ENCODE measurements at regions not wholly inside any gene's neighbourhood (a gene's known extent, or its start where the extent isn't known, plus 50 kb on each side); places are given as distances from the start of the nearest gene placed in this dataset.

DNA sequence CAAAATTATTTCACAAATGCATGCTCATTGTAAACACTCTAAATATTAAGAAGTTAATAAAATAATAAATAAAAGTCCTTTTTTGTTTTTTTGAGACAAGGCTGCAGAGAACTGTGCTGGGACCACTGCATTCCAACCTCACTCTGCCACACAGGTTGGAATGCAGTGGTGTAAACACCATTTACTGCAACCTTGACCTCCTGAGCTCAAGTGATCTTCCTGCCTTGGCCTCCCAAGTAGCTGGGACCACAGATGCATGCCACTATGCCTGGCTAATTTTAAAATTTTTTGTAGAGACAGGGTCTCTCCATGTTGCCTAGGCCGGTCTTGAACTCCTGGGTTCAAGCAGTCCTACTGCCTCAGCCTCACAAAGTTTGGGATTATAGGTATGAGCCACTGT is 578.4 kb downstream of the ZIC1 start:
- TF ChIP-seq POLR2AphosphoS2 (conservative IDR thresholded peaks at IDR 0.05; ENCODE audit: low read length) (no peak), POLR2A (IDR thresholded peaks at IDR 0.05; ENCODE audit: low read length) (no peak), ESRRA (IDR thresholded peaks at IDR 0.05; ENCODE audit: borderline replicate concordance, low read length) (no peak), CTCF (IDR thresholded peaks at IDR 0.05) (no peak), CHD2 (IDR thresholded peaks at IDR 0.05; ENCODE audit: low read length, partially characterized antibody) (no peak), MYC (IDR thresholded peaks at IDR 0.05; ENCODE audit: borderline replicate concordance, low read length) (no peak)
